Testis (tissue), 2 donors: ENCODE measurements at regions not wholly inside any gene's neighbourhood (a gene's known extent, or its start where the extent isn't known, plus 50 kb on each side); places are given as distances from the start of the nearest gene placed in this dataset.

ENCODE experiments used
- DNase-seq: peaks from one replicate; pipeline ENCODE4 v3.0.0-alpha.2; 2019
- H3K27ac ChIP-seq, 2 donors: fragments of 200-600 bp; sonication (generic); one replicate each; pipeline ENCODE4 v1.5.1; 2019
- H3K27me3 ChIP-seq: fragments of 200-600 bp; sonication (generic); one replicate; pipeline ENCODE4 v1.5.1; 2019
- H3K36me3 ChIP-seq: fragments of 200-600 bp; sonication (generic); one replicate; pipeline ENCODE4 v1.5.1; 2017; ENCODE audit warnings: low read depth; ENCODE audit errors: missing control alignments
- H3K4me1 ChIP-seq: fragments of 200-600 bp; sonication (generic); one replicate; pipeline ENCODE4 v1.5.1; 2019
- H3K4me3 ChIP-seq, 2 donors: fragments of 200-600 bp; sonication (generic); one replicate each; pipeline ENCODE4 v1.5.1; 2017 to 2019
- H3K9me3 ChIP-seq: fragments of 200-600 bp; sonication (generic); one replicate; pipeline ENCODE4 v1.5.1; 2017
- CTCF ChIP-seq, 3 experiments: fragments of 450-650 bp in 2 of 3; fragments of 200-600 bp in 1 of 3; sonication (generic) in 1 of 3; IDR thresholded peaks; one replicate each; pipeline ENCODE4 v1.5.1; 2016 to 2019; ENCODE audit warnings: antibody characterized with exemption in 3 of 3, mild to moderate bottlenecking in 2 of 3, moderate library complexity in 1 of 3
- POLR2A ChIP-seq: fragments of 450-650 bp; IDR thresholded peaks from one replicate; pipeline ENCODE4 v1.6.1; 2017; ENCODE audit warnings: antibody characterized with exemption, mild to moderate bottlenecking, moderate library complexity
- WGBS, 2 donors: methylation state at CpG; one replicate each; pipeline ENCODE4 v1.1.5; 2018; 5-methylcytosine and 5-hydroxymethylcytosine counted together
- intact Hi-C: fragments of 100-400 bp; cut with DNase I; formaldehyde crosslinking; loops from one replicate; pipeline ENCODE4 v1.15.1; 2023; ENCODE audit warnings: low total_unique reads

- no peaks in the 10 kb centered on the region for H3K4me1 ChIP-seq
- H3K27ac ChIP-seq = no peak overlapping the region
- H3K36me3 ChIP-seq = no peaks in the 10 kb centered on the region
- intact Hi-C loops = no loop called here
- H3K9me3 ChIP-seq = no peaks in the 10 kb centered on the region
- no peaks in the 10 kb centered on the region for H3K27me3 ChIP-seq
- H3K4me3 ChIP-seq = no peak overlapping the region
- DNase-seq = no peak
- 83 to 84% methylated on average over 5 of the region's 5 CpGs for WGBS, 2 donors
- TF ChIP-seq POLR2A = no peak
- TF ChIP-seq CTCF (IDR thresholded peaks at IDR 0.05) = no peak
Measured at GRCh38 chr13:89783221-89783755, 1564.2 kb upstream of the MIR17HG start.

- no peak for TF ChIP-seq CTCF (IDR thresholded peaks at IDR 0.05)
- no peak for TF ChIP-seq POLR2A
- no peak for DNase-seq
- H3K4me3 ChIP-seq = no peak overlapping the region
- no peaks in the 10 kb centered on the region for H3K27me3 ChIP-seq
- H3K27ac ChIP-seq = no peak overlapping the region
- H3K36me3 ChIP-seq = no peaks in the 10 kb centered on the region
- 63 to 68% methylated on average over 9 to 13 of the region's 13 CpGs for WGBS, 2 donors
- intact Hi-C loops = no loop called here
- no peaks in the 10 kb centered on the region for H3K4me1 ChIP-seq
- no peaks in the 10 kb centered on the region for H3K9me3 ChIP-seq
Measured at GRCh38 chr13:89784161-89784809, 1563.2 kb upstream of the MIR17HG start.

GRCh38 chr13:89786531-89786930 is 1561.0 kb upstream of the MIR17HG start:
- Histone ChIP-seq H3K27ac (no peak overlapping the region), H3K4me1 (no peaks in the 10 kb centered on the region), H3K9me3 (no peaks in the 10 kb centered on the region), H3K4me3 (no peak overlapping the region), H3K36me3 (no peaks in the 10 kb centered on the region), H3K27me3 (no peaks in the 10 kb centered on the region)
- DNase-seq = no peak
- 59 to 66% methylated on average over 1 of the region's 1 CpG for WGBS, 2 donors
- TF ChIP-seq POLR2A (no peak), CTCF (IDR thresholded peaks at IDR 0.05) (no peak)
- intact Hi-C loops = no loop called here

- no peak for TF ChIP-seq CTCF (IDR thresholded peaks at IDR 0.05)
- no peak for TF ChIP-seq POLR2A
- no peak overlapping the region for H3K4me3 ChIP-seq
- DNase-seq = no peak
- H3K36me3 ChIP-seq = no peaks in the 10 kb centered on the region
- H3K27me3 ChIP-seq = no peaks in the 10 kb centered on the region
- intact Hi-C loops = no loop called here
- H3K9me3 ChIP-seq = no peaks in the 10 kb centered on the region
- H3K4me1 ChIP-seq = no peaks in the 10 kb centered on the region
- H3K27ac ChIP-seq = no peak overlapping the region
Measured at GRCh38 chr13:89790696-89791095, 1556.8 kb upstream of the MIR17HG start.
